NCI-H748 treated with DMSO at 0.1 percent for 48 hours (cell line): ENCODE measurements at regions not wholly inside any gene's neighbourhood (a gene's known extent, or its start where the extent isn't known, plus 50 kb on each side); places are given as distances from the start of the nearest gene placed in this dataset.
"Not testable (repeated sequence)": the region's sequence is repeated elsewhere in the genome, so short reads cannot be mapped to it uniquely, and the experiment has no call there.

Experiments
- DNase-seq: peaks from one replicate; lab custom pipeline; 2025; lab: John Stamatoyannopoulos, UW

GRCh38 chr11:60592601-60593000 is 77.4 kb downstream of the MS4A13 start:
- DNase-seq: no peak

GRCh38 chr11:60594998-60595642 is 79.9 kb downstream of the MS4A13 start:
- no peak for DNase-seq

- no peak for DNase-seq
Measured at GRCh38 chr11:60607483-60607882, 91.9 kb upstream of the MS4A8 start.

- no peak for DNase-seq
Measured at GRCh38 chr11:60609632-60610031, 89.8 kb upstream of the MS4A8 start.

- no peak for DNase-seq
Measured at GRCh38 chr11:60610702-60611101, 88.7 kb upstream of the MS4A8 start.

GRCh38 chr11:60615497-60615896 is 83.9 kb upstream of the MS4A8 start:
- DNase-seq: no peak

- not testable (repeated sequence) for DNase-seq
Measured at GRCh38 chr11:60621940-60622339, 77.5 kb upstream of the MS4A8 start.

- not testable (repeated sequence) for DNase-seq
Measured at GRCh38 chr11:60622776-60623175, 76.6 kb upstream of the MS4A8 start.

- DNase-seq: peak; percentile 7
Measured at GRCh38 chr11:60625262-60625661, 74.2 kb upstream of the MS4A8 start.

- no peak for DNase-seq
Measured at GRCh38 chr11:60629399-60629798, 70.0 kb upstream of the MS4A8 start.

- no peak for DNase-seq
Measured at GRCh38 chr11:60631944-60632343, 67.5 kb upstream of the MS4A8 start.

- no peak for DNase-seq
Measured at GRCh38 chr11:60633645-60634044, 65.8 kb upstream of the MS4A8 start.

- DNase-seq: no peak
Measured at GRCh38 chr11:60634126-60634525, 65.3 kb upstream of the MS4A8 start.

- DNase-seq: no peak
Measured at GRCh38 chr11:60641940-60642339, 57.5 kb upstream of the MS4A8 start.

- DNase-seq: no peak
Measured at GRCh38 chr11:60647087-60647486, 52.3 kb upstream of the MS4A8 start.
